ENCODE measurements at regions not wholly inside any gene's neighbourhood (a gene's known extent, or its start where the extent isn't known, plus 50 kb on each side); places are given as distances from the start of the nearest gene placed in this dataset.

DNA sequence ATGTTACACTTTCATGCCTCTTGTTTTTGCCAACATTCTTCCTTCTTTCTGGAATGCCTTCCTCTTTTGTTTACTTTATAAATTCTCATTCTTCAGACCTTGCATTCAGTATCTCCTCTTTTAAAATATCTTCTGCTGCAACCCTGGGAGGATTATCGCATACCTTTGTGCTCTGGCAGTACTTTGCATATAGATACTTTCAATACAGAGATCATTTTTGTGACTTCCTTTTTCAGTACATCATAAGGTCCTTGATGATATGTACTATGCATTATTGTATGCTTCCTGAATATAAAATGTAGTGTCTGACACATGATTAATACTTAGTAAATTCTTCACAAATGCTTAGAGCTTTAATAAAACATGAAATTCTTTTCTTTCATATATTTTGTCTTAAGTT lies 538.7 kb downstream of the TRIB2 start:
- no peak overlapping the region for H2AFZ ChIP-seq (ENCODE audit: low read length)
- WGBS (ENCODE audit: low lambda C conversion rate), result 0% methylated on average over 1 of the region's 1 CpG
- CTCF ChIA-PET (ENCODE audit: low intra/inter-chr PET ratio, low total read pairs), result no interaction called here
- no peak overlapping the region for H3K9ac ChIP-seq (ENCODE audit: insufficient read depth, low read depth, low read length)
- TF ChIP-seq XRCC5 (optimal IDR thresholded peaks at IDR 0.05; ENCODE audit: low read length), result no peak
- TF ChIP-seq ZNF577 (CRISPR knock-in tag; IDR thresholded peaks at IDR 0.05; ENCODE audit: borderline replicate concordance, low read depth), result no peak
- TF ChIP-seq, protein P1, sequence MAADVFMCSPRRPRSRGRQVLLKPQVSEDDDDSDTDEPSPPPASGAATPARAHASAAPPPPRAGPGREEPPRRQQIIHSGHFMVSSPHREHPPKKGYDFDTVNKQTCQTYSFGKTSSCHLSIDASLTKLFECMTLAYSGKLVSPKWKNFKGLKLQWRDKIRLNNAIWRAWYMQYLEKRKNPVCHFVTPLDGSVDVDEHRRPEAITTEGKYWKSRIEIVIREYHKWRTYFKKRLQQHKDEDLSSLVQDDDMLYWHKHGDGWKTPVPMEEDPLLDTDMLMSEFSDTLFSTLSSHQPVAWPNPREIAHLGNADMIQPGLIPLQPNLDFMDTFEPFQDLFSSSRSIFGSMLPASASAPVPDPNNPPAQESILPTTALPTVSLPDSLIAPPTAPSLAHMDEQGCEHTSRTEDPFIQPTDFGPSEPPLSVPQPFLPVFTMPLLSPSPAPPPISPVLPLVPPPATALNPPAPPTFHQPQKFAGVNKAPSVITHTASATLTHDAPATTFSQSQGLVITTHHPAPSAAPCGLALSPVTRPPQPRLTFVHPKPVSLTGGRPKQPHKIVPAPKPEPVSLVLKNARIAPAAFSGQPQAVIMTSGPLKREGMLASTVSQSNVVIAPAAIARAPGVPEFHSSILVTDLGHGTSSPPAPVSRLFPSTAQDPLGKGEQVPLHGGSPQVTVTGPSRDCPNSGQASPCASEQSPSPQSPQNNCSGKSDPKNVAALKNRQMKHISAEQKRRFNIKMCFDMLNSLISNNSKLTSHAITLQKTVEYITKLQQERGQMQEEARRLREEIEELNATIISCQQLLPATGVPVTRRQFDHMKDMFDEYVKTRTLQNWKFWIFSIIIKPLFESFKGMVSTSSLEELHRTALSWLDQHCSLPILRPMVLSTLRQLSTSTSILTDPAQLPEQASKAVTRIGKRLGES (CRISPR knock-in tag; IDR thresholded peaks at IDR 0.05; ENCODE audit: borderline replicate concordance), result no peak
- TF ChIP-seq RXRA (CRISPR knock-in tag; IDR thresholded peaks at IDR 0.05), result no peak
- TF ChIP-seq ATAD3A (CRISPR knock-in tag; IDR thresholded peaks at IDR 0.05), result no peak
- no peak for TF ChIP-seq TCF7L2 (IDR thresholded peaks at IDR 0.05; ENCODE audit: low read depth, low read length)
- no peak for TF ChIP-seq ADNP (CRISPR knock-in tag; IDR thresholded peaks at IDR 0.05)
- no peak for TF ChIP-seq MEIS1 (CRISPR knock-in tag; IDR thresholded peaks at IDR 0.05; ENCODE audit: borderline replicate concordance)
- no peak for TF ChIP-seq ZNF282 (IDR thresholded peaks at IDR 0.05; ENCODE audit: partially characterized antibody)
- TF ChIP-seq MYNN (CRISPR knock-in tag; IDR thresholded peaks at IDR 0.05; ENCODE audit: low read depth), result no peak
- no peak for TF ChIP-seq FOXK2 (IDR thresholded peaks at IDR 0.05)
- TF ChIP-seq, protein P2, sequence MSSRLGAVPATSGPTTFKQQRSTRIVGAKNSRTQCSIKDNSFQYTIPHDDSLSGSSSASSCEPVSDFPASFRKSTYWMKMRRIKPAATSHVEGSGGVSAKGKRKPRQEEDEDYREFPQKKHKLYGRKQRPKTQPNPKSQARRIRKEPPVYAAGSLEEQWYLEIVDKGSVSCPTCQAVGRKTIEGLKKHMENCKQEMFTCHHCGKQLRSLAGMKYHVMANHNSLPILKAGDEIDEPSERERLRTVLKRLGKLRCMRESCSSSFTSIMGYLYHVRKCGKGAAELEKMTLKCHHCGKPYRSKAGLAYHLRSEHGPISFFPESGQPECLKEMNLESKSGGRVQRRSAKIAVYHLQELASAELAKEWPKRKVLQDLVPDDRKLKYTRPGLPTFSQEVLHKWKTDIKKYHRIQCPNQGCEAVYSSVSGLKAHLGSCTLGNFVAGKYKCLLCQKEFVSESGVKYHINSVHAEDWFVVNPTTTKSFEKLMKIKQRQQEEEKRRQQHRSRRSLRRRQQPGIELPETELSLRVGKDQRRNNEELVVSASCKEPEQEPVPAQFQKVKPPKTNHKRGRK (CRISPR knock-in tag; IDR thresholded peaks at IDR 0.05), result no peak
- no peak for TF ChIP-seq FOXM1 (CRISPR knock-in tag; IDR thresholded peaks at IDR 0.05)
- TF ChIP-seq, protein P3, sequence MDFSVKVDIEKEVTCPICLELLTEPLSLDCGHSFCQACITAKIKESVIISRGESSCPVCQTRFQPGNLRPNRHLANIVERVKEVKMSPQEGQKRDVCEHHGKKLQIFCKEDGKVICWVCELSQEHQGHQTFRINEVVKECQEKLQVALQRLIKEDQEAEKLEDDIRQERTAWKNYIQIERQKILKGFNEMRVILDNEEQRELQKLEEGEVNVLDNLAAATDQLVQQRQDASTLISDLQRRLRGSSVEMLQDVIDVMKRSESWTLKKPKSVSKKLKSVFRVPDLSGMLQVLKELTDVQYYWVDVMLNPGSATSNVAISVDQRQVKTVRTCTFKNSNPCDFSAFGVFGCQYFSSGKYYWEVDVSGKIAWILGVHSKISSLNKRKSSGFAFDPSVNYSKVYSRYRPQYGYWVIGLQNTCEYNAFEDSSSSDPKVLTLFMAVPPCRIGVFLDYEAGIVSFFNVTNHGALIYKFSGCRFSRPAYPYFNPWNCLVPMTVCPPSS (IDR thresholded peaks at IDR 0.05), result no peak
- TF ChIP-seq, protein P4, sequence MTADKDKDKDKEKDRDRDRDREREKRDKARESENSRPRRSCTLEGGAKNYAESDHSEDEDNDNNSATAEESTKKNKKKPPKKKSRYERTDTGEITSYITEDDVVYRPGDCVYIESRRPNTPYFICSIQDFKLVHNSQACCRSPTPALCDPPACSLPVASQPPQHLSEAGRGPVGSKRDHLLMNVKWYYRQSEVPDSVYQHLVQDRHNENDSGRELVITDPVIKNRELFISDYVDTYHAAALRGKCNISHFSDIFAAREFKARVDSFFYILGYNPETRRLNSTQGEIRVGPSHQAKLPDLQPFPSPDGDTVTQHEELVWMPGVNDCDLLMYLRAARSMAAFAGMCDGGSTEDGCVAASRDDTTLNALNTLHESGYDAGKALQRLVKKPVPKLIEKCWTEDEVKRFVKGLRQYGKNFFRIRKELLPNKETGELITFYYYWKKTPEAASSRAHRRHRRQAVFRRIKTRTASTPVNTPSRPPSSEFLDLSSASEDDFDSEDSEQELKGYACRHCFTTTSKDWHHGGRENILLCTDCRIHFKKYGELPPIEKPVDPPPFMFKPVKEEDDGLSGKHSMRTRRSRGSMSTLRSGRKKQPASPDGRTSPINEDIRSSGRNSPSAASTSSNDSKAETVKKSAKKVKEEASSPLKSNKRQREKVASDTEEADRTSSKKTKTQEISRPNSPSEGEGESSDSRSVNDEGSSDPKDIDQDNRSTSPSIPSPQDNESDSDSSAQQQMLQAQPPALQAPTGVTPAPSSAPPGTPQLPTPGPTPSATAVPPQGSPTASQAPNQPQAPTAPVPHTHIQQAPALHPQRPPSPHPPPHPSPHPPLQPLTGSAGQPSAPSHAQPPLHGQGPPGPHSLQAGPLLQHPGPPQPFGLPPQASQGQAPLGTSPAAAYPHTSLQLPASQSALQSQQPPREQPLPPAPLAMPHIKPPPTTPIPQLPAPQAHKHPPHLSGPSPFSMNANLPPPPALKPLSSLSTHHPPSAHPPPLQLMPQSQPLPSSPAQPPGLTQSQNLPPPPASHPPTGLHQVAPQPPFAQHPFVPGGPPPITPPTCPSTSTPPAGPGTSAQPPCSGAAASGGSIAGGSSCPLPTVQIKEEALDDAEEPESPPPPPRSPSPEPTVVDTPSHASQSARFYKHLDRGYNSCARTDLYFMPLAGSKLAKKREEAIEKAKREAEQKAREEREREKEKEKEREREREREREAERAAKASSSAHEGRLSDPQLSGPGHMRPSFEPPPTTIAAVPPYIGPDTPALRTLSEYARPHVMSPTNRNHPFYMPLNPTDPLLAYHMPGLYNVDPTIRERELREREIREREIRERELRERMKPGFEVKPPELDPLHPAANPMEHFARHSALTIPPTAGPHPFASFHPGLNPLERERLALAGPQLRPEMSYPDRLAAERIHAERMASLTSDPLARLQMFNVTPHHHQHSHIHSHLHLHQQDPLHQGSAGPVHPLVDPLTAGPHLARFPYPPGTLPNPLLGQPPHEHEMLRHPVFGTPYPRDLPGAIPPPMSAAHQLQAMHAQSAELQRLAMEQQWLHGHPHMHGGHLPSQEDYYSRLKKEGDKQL (CRISPR knock-in tag; IDR thresholded peaks at IDR 0.05; ENCODE audit: low read depth), result no peak
- no peak for TF ChIP-seq SMAD1 (CRISPR knock-in tag; IDR thresholded peaks at IDR 0.05; ENCODE audit: borderline replicate concordance, low read depth)
- H4K20me1 ChIP-seq (ENCODE audit: insufficient read depth, low read length), result no peaks in the 10 kb centered on the region
- H3K4me2 ChIP-seq (ENCODE audit: low read depth, low read length), result no peak overlapping the region
- intact Hi-C loops (cut with micrococcal nuclease; ENCODE audit: unreplicated experiment) (no loop called here), in situ Hi-C loops (cut with HindIII; ENCODE audit: extremely low pct_ligation_motif_present, low pct_unique_long_range_greater_than_20kb) (no loop called here)
- POLR2A ChIA-PET, result no interaction called here
- FAIRE-seq, result no peak
- H3K36me3 ChIP-seq (replicated peaks in 1 of 2; ENCODE audit: control insufficient read depth in 1 of 2, insufficient read depth in 2 of 2, low read length in 2 of 2), result no peaks in the 10 kb centered on the region
- no TSS peak for BruUV-seq (replicated peaks)
- H3K4me3 ChIP-seq (replicated peaks in 1 of 3; ENCODE audit: insufficient read depth in 1 of 3, low read depth in 2 of 3, low read length in 3 of 3), result no peak overlapping the region
- ATAC-seq, result no peak
- H3K27me3 ChIP-seq (ENCODE audit: control insufficient read depth in 1 of 2, insufficient read depth in 2 of 2, low read length in 2 of 2), result no peaks in the 10 kb centered on the region
- H3K4me1 ChIP-seq (ENCODE audit: insufficient read depth, low read length), result no peaks in the 10 kb centered on the region
- H3K27ac ChIP-seq (ENCODE audit: extremely low read length, insufficient read depth, low read length), result no peak overlapping the region
- no peak for DNase-seq (ENCODE audit: low spot score)
- H3K9me3 ChIP-seq (ENCODE audit: low read length), result peaks cover 76% of the 10 kb centered on the region
- H3K79me2 ChIP-seq (ENCODE audit: insufficient read depth, low read length), result no peaks in the 10 kb centered on the region

Measured in HepG2 (cell line).